Endodermal cell (in vitro differentiated cells): ENCODE measurements at regions not wholly inside any gene's neighbourhood (a gene's known extent, or its start where the extent isn't known, plus 50 kb on each side); places are given as distances from the start of the nearest gene placed in this dataset.

ENCODE experiments used
- DNase-seq: peaks from one replicate; pipeline ENCODE4 v3.0.0-alpha.2; 2017
- H3K27ac ChIP-seq: 2 replicates; pipeline ENCODE4 v1.5.1; 2013; ENCODE audit warnings: mild to moderate bottlenecking, low read depth, low read length, moderate library complexity
- H3K27me3 ChIP-seq: 2 replicates; pipeline ENCODE4 v1.6.1; 2013; ENCODE audit warnings: mild to moderate bottlenecking, low read length, moderate library complexity; ENCODE audit not compliant: insufficient read depth, control insufficient read depth, poor library complexity, severe bottlenecking
- H3K36me3 ChIP-seq: 2 replicates; pipeline ENCODE4 v1.7.0; 2013; ENCODE audit warnings: mild to moderate bottlenecking, low read length, moderate library complexity; ENCODE audit not compliant: control insufficient read depth, insufficient read depth
- H3K4me1 ChIP-seq: one replicate; pipeline ENCODE4 v1.7.0; 2013; ENCODE audit warnings: low read length; ENCODE audit not compliant: control insufficient read depth, insufficient read depth
- H3K4me3 ChIP-seq: 2 replicates; pipeline ENCODE4 v1.5.1; 2013; ENCODE audit warnings: mild to moderate bottlenecking, low read length, moderate library complexity
- H3K9ac ChIP-seq: 2 replicates; pipeline ENCODE4 v1.6.1; 2013; ENCODE audit warnings: mild to moderate bottlenecking, low read length, moderate library complexity; ENCODE audit not compliant: poor library complexity, severe bottlenecking; ENCODE audit errors: extremely low read depth
- H3K9me3 ChIP-seq: 2 replicates; pipeline ENCODE4 v1.6.1; 2013; ENCODE audit warnings: mild to moderate bottlenecking, low read length, moderate library complexity; ENCODE audit not compliant: control insufficient read depth
- H3K27ac Mint-ChIP-seq: 2 replicates; pipeline ENCODE4 v1.8.0; 2020; ENCODE audit warnings: mixed read lengths
- H3K27me3 Mint-ChIP-seq: 2 replicates; pipeline ENCODE4 v1.8.0; 2021; ENCODE audit warnings: mild to moderate bottlenecking, mixed read lengths; ENCODE audit not compliant: insufficient read depth
- H3K36me3 Mint-ChIP-seq: 2 replicates; pipeline ENCODE4 v1.8.0; 2020; ENCODE audit warnings: low read depth, mixed read lengths
- H3K4me1 Mint-ChIP-seq: 2 replicates; pipeline ENCODE4 v1.8.0; 2020; ENCODE audit warnings: mixed read lengths
- H3K4me3 Mint-ChIP-seq: 2 replicates; pipeline ENCODE4 v1.8.0; 2020; ENCODE audit warnings: mild to moderate bottlenecking, moderate library complexity, mixed read lengths
- H3K9me3 Mint-ChIP-seq: 2 replicates; pipeline ENCODE4 v1.8.0; 2020; ENCODE audit warnings: mild to moderate bottlenecking, mixed read lengths
- CTCF ChIP-seq: fragments of 200-600 bp; sonication (generic); conservative IDR thresholded peaks from 2 replicates; pipeline ENCODE4 v1.5.0; 2021; ENCODE audit warnings: antibody characterized with exemption, mild to moderate bottlenecking
- WGBS, 2 experiments: methylation state at CpG; one replicate each; pipeline versions ENCODE4 v1.1.5 to v1.1.7; 2013; ENCODE audit warnings: missing lambda C conversion rate in 2 of 2, mixed read lengths in 1 of 2; ENCODE audit not compliant: insufficient coverage in 1 of 2, insufficient read length in 1 of 2; 5-methylcytosine and 5-hydroxymethylcytosine counted together

DNA sequence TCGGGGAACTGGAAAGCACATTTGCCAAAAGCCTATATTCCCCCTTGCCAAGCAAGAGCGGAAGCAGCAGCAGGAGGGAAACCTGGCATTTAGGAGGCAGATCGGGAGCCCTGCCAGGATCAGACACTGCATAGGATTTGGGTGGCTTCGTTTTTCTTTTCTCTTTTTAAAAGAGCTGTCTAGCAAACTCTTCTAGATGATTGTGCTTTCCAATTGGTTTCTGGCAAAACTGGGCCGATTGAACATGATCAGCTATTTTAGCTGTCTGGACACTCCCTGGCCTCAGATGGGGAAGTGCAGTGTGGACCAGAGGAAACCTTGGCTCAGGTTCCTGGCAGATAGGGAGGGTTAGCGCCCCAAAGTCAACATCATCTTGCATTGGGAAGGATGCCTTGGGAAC is 414.0 kb upstream of the KAZN start:
- no peak overlapping the region for H3K4me3 Mint-ChIP-seq
- H3K4me1 Mint-ChIP-seq = peaks cover 3% of the 10 kb centered on the region
- WGBS, 2 experiments = 91 to 98% methylated on average over 5 to 6 of the region's 6 CpGs
- Histone ChIP-seq H3K9ac (no peak overlapping the region), H3K4me3 (no peak overlapping the region), H3K36me3 (no peaks in the 10 kb centered on the region), H3K27me3 (peaks cover 44% of the 10 kb centered on the region), H3K27ac (no peak overlapping the region), H3K9me3 (no peaks in the 10 kb centered on the region), H3K4me1 (no peaks in the 10 kb centered on the region)
- DNase-seq = no peak
- peaks cover 10% of the 10 kb centered on the region for H3K27me3 Mint-ChIP-seq
- H3K27ac Mint-ChIP-seq = no peak overlapping the region
- no peak for TF ChIP-seq CTCF
- no peaks in the 10 kb centered on the region for H3K9me3 Mint-ChIP-seq
- no peaks in the 10 kb centered on the region for H3K36me3 Mint-ChIP-seq

DNA sequence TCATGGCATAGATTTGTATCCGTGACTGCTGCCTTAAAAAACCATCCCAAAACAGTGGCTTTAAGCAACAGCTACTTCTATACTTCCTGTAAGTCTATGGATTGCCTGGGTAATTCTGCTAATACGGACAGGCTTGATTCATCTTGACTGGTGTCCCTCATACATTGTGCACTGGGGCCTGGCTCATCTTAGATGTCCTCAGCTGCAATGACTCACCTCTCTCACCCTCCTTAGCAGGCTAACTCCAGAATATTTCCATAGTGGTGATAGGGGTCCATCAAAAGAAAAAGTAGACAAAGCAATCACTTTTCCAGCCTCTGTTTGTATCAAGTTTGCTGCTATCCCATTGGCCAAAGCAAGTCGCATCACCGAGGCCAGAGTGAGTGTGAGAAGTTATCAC is 409.1 kb upstream of the KAZN start:
- Mint-ChIP-seq H3K4me1 (no peaks in the 10 kb centered on the region), H3K4me3 (no peak overlapping the region), H3K9me3 (no peaks in the 10 kb centered on the region), H3K36me3 (no peaks in the 10 kb centered on the region), H3K27ac (no peak overlapping the region), H3K27me3 (peaks cover 49% of the 10 kb centered on the region)
- Histone ChIP-seq H3K4me1 (no peaks in the 10 kb centered on the region), H3K36me3 (no peaks in the 10 kb centered on the region), H3K9ac (no peak overlapping the region), H3K9me3 (peaks cover 8% of the 10 kb centered on the region), H3K27me3 (peaks cover 93% of the 10 kb centered on the region), H3K27ac (no peak overlapping the region), H3K4me3 (no peak overlapping the region)
- DNase-seq = no peak
- no peak for TF ChIP-seq CTCF
- 91 to 100% methylated on average over 1 to 4 of the region's 4 CpGs for WGBS, 2 experiments

DNA sequence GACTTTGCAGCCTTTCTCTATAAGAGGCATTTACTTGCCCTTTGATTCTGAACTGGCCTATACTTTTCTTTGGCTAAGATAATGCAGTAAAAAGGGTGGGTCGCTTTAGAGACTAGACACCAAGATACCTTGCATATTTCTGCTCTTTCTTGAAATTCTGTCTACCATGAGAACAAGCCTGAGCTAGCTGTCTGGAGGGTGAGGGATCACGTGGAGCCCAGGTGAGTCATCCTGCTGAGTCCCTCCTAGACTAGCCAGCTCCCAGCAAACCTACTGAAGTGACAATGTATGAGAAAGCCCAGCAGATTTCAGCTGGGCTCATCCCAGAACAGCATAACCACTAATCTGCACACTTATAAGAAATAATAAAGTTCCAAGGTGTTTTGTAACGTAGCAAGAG is 408.0 kb upstream of the KAZN start:
- H3K4me1 Mint-ChIP-seq = no peaks in the 10 kb centered on the region
- peak; percentile 60 for DNase-seq
- WGBS, 2 experiments = 68% methylated on average over 3 of the region's 3 CpGs; no CpG with 5 or more reads in 1 of the 2 experiments
- Histone ChIP-seq H3K4me3 (no peak overlapping the region), H3K27ac (no peak overlapping the region), H3K9ac (no peak overlapping the region), H3K36me3 (no peaks in the 10 kb centered on the region), H3K27me3 (peaks cover 99% of the 10 kb centered on the region), H3K4me1 (no peaks in the 10 kb centered on the region), H3K9me3 (peaks cover 8% of the 10 kb centered on the region)
- no peak overlapping the region for H3K4me3 Mint-ChIP-seq
- no peak overlapping the region for H3K27ac Mint-ChIP-seq
- no peaks in the 10 kb centered on the region for H3K9me3 Mint-ChIP-seq
- no peaks in the 10 kb centered on the region for H3K36me3 Mint-ChIP-seq
- peaks cover 53% of the 10 kb centered on the region for H3K27me3 Mint-ChIP-seq
- no peak for TF ChIP-seq CTCF
